GM18520 (cell line): ENCODE measurements at regions not wholly inside any gene's neighbourhood (a gene's known extent, or its start where the extent isn't known, plus 50 kb on each side); places are given as distances from the start of the nearest gene placed in this dataset.
"Not testable (repeated sequence)": the region's sequence is repeated elsewhere in the genome, so short reads cannot be mapped to it uniquely, and the experiment has no call there.

Source experiments
- ATAC-seq: cut with Tn5 transposase; IDR thresholded peaks from one replicate; pipeline ENCODE4 v1.9.1; 2021; ENCODE audit not compliant: unreplicated experiment

GRCh38 chr3:30480156-30480555, 126.2 kb upstream of the TGFBR2 start:
- not testable (repeated sequence) for ATAC-seq

- no peak for ATAC-seq
Measured at GRCh38 chr3:30480587-30480986, 125.8 kb upstream of the TGFBR2 start.

DNA sequence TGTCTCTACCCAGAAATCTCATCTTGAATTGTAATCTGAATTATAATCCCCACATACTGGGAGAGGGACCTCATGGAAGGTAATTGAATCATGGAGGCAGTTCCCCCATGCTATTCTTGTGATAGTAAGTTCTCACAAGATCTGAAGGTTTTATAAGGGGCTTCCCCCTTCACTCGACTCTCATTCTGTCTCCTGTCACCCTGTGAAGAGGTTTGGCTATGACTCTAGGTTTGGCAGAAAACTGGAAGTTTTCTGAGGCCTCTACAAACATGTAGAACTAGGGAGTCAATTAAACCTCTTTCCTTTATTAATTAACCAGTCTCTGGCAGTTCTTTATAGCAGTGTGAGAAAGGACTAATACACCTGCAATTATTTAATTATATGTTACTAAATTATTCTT, 125.2 kb upstream of the TGFBR2 start:
- no peak for ATAC-seq

- ATAC-seq = not testable (repeated sequence)
Measured at GRCh38 chr3:30484229-30484628, 122.2 kb upstream of the TGFBR2 start.

- ATAC-seq = no peak
Measured at GRCh38 chr3:30486368-30486767, 120.0 kb upstream of the TGFBR2 start.

- ATAC-seq = no peak
Measured at GRCh38 chr3:30488070-30488756, 118.2 kb upstream of the TGFBR2 start.

DNA sequence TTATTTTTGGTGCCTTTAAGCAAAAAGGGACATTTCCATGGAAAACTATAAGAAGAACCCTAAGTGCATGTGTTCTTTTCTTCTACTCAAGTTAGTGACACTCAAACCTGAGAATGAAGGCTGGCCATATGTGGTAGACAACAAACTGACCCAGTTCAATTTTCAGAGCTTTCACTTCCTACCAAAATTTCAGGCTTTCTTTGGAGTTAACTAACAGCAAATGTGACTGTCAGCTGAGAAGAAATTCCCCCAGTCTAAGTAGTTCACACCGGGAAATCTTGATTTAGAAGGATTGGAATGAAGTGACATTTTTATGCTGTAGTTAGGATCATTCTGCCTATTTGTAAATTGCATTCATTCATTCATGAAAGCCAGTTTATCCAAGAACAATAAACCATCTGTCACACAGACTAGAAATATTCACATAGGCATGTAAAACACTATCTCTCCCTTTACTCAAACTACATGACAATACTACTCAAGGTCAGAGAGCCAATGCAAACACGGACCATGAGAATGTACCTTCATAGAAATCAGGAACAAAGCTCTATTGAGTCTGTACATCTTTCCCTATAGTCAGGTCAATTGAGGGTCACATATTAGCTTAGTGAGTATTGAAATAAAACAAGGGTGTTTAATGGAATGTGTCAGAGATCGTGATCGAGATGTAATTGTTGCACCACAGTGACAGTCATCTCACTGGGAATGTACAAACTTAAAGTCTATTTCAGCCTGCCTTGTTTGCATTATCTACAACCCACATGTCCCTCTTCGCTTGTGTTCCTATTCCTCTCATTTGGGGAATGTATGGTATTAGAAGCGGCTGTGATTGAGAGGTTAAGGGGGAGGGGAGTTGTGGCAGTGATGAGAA, 113.8 kb upstream of the TGFBR2 start:
- no peak for ATAC-seq

DNA sequence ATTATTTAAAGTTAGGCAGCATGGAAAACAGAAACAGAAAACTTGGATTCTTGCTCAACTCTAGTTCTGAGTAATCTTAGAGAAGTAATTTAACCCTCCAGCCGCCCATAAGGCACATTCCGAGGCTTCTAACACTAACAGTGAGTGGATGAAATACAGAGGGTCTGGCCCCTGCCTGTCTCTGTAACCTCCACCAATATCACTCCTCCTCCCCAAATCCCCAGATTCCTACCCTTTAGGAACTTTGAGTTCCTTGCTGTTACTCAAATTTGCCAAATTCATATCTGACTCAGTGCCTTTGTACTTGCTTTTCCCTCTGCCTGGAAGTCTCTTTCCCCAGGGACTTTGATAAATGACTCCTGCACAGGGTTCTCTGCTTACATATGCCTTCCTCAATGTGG, 112.5 kb upstream of the TGFBR2 start:
- no peak for ATAC-seq

DNA sequence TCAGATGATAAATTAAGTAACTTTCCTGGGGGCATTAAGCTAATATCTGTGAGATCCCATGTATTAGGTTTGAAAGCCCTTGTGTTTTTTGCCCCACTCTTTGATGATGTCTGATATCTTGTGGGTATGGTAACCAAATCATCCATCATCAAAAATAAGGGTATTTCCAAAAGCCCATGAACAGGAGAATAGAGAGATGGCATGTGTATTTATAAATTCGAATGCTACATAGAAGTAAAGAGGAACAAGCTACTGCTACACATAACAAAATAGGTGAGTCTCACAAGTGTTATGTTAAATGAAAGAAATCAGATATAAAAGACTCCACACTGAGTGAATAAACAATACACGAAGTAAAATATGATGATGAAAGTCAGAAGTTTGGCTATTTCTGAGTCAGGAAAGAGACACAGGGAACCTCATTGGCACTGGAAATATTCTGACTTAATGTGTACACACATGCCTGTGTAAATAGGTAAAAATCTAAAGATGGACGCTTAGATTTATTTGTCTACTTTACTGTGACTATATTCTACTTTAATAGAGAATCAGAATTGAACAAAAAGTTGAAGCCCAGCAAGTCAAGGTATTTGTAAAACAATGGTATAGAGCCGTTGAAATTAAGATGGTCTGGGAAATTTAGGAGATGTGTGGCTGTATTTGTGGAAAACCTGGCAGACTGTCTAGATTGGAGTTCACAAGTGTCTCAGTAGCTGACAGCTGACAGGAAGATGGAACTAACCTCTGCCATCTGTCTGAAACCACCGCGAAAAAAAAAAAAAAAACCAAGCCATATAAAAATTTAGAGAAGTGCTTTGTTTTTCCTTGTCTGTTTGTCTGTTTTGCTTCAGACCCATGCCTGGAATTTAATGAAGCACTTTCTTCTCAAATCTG, 111.0 kb upstream of the TGFBR2 start:
- ATAC-seq = no peak

- no peak for ATAC-seq
Measured at GRCh38 chr3:30496066-30496966, 110.1 kb upstream of the TGFBR2 start.

- ATAC-seq = no peak
Measured at GRCh38 chr3:30498587-30498967, 107.8 kb upstream of the TGFBR2 start.

GRCh38 chr3:30500666-30501399, 105.6 kb upstream of the TGFBR2 start:
- ATAC-seq = peak; percentile 94

- no peak for ATAC-seq
Measured at GRCh38 chr3:30501526-30501925, 104.9 kb upstream of the TGFBR2 start.

DNA sequence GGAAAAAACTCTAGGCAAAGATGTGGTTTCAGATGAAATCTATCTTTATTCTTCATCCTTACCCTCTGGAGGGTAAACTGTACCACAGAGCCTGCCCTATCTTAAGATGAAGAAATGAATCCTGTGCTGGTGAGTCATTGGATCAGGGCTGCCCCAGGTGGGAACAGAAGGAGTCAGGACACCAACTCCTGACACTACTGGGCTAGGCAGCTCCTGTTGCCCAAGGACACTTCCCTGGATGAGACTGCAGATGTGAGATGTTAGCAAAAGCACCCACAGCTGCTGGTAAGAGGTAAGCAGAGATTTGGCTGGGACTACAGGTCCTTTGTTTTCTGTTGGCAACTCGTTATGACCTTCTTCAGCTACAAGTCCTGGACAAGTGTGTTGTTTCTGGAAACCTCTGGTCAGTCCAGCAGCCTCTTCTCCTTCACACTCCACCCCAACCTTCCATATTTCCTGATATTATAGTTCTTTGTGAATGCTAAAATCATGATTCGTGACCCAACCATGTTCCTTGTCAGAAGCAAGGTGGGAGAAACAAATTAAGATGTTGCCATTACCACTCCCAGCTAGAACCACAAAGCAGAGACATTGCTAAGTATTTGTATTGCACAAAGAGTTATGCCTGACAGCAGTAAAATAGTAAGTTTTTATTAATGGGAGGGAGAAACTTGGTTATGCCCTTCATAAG, 104.2 kb upstream of the TGFBR2 start:
- ATAC-seq = no peak

- peak; percentile 41 for ATAC-seq
Measured at GRCh38 chr3:30502742-30503073, 103.7 kb upstream of the TGFBR2 start.

DNA sequence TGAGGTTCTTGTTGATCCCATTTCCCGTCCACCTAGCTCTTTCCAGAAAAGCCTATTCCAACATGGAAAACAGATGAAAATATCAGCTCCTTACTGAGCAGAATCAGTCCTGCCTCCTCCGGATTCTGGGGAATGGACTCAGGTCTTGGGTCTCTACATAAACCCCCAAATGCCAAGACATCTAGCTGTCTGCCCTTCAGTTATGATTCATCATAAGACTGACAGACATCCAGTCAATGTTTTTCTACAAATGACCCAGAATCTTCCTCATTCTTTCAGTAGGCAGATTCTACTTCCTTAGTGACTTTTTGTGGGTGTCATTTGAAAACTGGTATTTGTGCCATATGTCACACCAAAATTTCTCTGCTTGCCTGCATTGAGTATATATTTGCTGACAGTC, 103.0 kb upstream of the TGFBR2 start:
- ATAC-seq = no peak

DNA sequence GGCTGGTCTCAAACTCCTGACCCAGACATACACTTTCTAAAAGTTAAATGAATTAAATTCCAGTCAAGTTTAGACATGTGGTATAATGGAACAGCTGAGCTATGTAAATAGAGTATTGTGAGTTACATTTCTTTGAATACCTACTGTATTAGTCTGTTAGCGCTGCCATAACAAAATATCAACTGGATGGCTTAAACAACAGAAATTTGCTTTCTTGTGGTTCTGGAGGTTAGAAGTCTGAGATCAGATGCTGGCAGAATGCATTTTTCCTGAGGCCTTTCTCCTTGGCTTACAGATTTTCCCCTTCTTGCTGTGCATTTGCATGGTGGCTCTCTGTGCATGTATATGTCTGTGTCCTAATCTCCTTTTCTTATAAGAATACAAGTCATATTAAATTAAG, 101.5 kb upstream of the TGFBR2 start:
- ATAC-seq = no peak

- ATAC-seq = no peak
Measured at GRCh38 chr3:30505866-30506520, 100.4 kb upstream of the TGFBR2 start.

- no peak for ATAC-seq
Measured at GRCh38 chr3:30508339-30508738, 98.1 kb upstream of the TGFBR2 start.
